Endothelial cell of umbilical vein (primary cell): ENCODE measurements at regions not wholly inside any gene's neighbourhood (a gene's known extent, or its start where the extent isn't known, plus 50 kb on each side); places are given as distances from the start of the nearest gene placed in this dataset.

Source experiments
- BruUV-seq: library from RNA; stranded (reverse); fragments of 400-500 nt; replicated peaks from 2 replicates; lab custom pipeline; 2021; lab: Mats Ljungman, UMichigan
- CTCF ChIA-PET: fragments of 300-600, 350-600 bp; sonication (Branson Sonifier 250); formaldehyde crosslinking; loops from one replicate; lab custom pipeline; 2021; ENCODE audit warnings: antibody characterized with exemption, inconsistent platforms; lab: Charles Lee
- POLR2A ChIA-PET: fragments of 300-600, 350-600 bp; sonication (Branson Sonifier 250); formaldehyde crosslinking; loops from one replicate; lab custom pipeline; 2021; ENCODE audit warnings: antibody characterized with exemption, inconsistent platforms; lab: Charles Lee
- DNase-seq: peaks from one replicate; pipeline ENCODE4 v3.0.0-alpha.2; 2011; ENCODE audit warnings: low read depth, low spot score
- FAIRE-seq: peaks from 2 replicates; lab custom pipeline; 2011; peaks lifted over from hg19 to GRCh38; lab: Jason Lieb, UNC
- H2AFZ ChIP-seq: 2 replicates; pipeline ENCODE4 v1.6.0; 2012; ENCODE audit warnings: low read depth, low read length, control low read depth, inconsistent platforms
- H3K27ac ChIP-seq: 2 replicates; pipeline ENCODE4 v1.5.1; 2011; ENCODE audit warnings: low read depth, mild to moderate bottlenecking, control low read depth, low read length, moderate library complexity; ENCODE audit not compliant: insufficient read depth
- H3K27me3 ChIP-seq, 2 experiments: 2 replicates each; pipeline versions ENCODE4 v1.6.0 to v1.6.1; 2011; ENCODE audit warnings: low read length in 2 of 2, mixed read lengths in 1 of 2; ENCODE audit not compliant: control insufficient read depth in 2 of 2, insufficient read depth in 2 of 2
- H3K36me3 ChIP-seq, 2 experiments: 2 replicates in 1 of 2; 3 replicates in 1 of 2; pipeline ENCODE4 v1.5.1; 2011; ENCODE audit warnings: low read length in 2 of 2, mild to moderate bottlenecking in 1 of 2, moderate library complexity in 1 of 2; ENCODE audit not compliant: control insufficient read depth in 2 of 2, insufficient read depth in 2 of 2; ENCODE audit errors: extremely low read depth in 1 of 2
- H3K4me1 ChIP-seq: 3 replicates; pipeline ENCODE4 v1.5.1; 2011; ENCODE audit warnings: mild to moderate bottlenecking, low read length; ENCODE audit not compliant: control insufficient read depth, insufficient read depth; ENCODE audit errors: extremely low read depth
- H3K4me2 ChIP-seq: 2 replicates; pipeline ENCODE4 v1.6.1; 2011; ENCODE audit warnings: low read length, control low read depth, mixed read lengths; ENCODE audit not compliant: insufficient read depth
- H3K4me3 ChIP-seq, 3 experiments: fragments of 200-600 bp in 1 of 3; sonication (generic), shearing (Covaris generic) in 1 of 3; replicated peaks in 1 of 3; 2 replicates each; pipeline ENCODE4 v1.5.1; 2011 to 2016; ENCODE audit warnings: control low read depth in 3 of 3, low read length in 3 of 3, mild to moderate bottlenecking in 2 of 3, inconsistent platforms in 1 of 3, low read depth in 1 of 3, moderate library complexity in 1 of 3; ENCODE audit not compliant: insufficient read depth in 1 of 3
- H3K79me2 ChIP-seq: 2 replicates; pipeline ENCODE4 v1.6.0; 2012; ENCODE audit warnings: low read length, inconsistent platforms; ENCODE audit not compliant: control insufficient read depth, insufficient read depth
- H3K9ac ChIP-seq: replicated peaks from 2 replicates; pipeline ENCODE3; 2011; ENCODE audit warnings: low read length, control low read depth; ENCODE audit not compliant: insufficient read depth; ENCODE audit errors: extremely low read depth
- H3K9me1 ChIP-seq: replicated peaks from 3 replicates; pipeline ENCODE4 v1.6.0; 2011; ENCODE audit warnings: mild to moderate bottlenecking, low read length; ENCODE audit not compliant: control insufficient read depth, insufficient read depth; ENCODE audit errors: extremely low read depth
- H3K9me3 ChIP-seq: replicated peaks from 2 replicates; pipeline ENCODE4 v1.5.1; 2012; ENCODE audit warnings: low read length, inconsistent platforms; ENCODE audit not compliant: control insufficient read depth, insufficient read depth
- H4K20me1 ChIP-seq: replicated peaks from 2 replicates; pipeline ENCODE3; 2011; ENCODE audit warnings: mild to moderate bottlenecking, low read length; ENCODE audit not compliant: control insufficient read depth, insufficient read depth; ENCODE audit errors: extremely low read depth
- EZH2 ChIP-seq: IDR thresholded peaks from 2 replicates; pipeline ENCODE4 v1.6.1; 2012; ENCODE audit warnings: borderline replicate concordance, low read depth, mild to moderate bottlenecking, moderate library complexity, low read length, inconsistent platforms; ENCODE audit not compliant: severe bottlenecking
- FOS ChIP-seq: IDR thresholded peaks from 2 replicates; pipeline ENCODE4 v1.6.1; 2011; ENCODE audit warnings: mild to moderate bottlenecking, low read length, moderate library complexity, borderline replicate concordance; ENCODE audit not compliant: insufficient read depth
- GATA2 ChIP-seq: IDR thresholded peaks from 2 replicates; pipeline ENCODE4 v1.7.0; 2011; ENCODE audit warnings: low read depth, mild to moderate bottlenecking, moderate library complexity, mixed read lengths, low read length; ENCODE audit not compliant: insufficient read length, insufficient read depth
- JUN ChIP-seq: IDR thresholded peaks from 2 replicates; pipeline ENCODE4 v1.6.1; 2011; ENCODE audit warnings: borderline replicate concordance, low read depth; ENCODE audit not compliant: insufficient read length, insufficient read depth
- MYC ChIP-seq: IDR thresholded peaks from one replicate; pipeline ENCODE4 v1.6.1; 2011; ENCODE audit warnings: mild to moderate bottlenecking, low read depth, low read length
- POLR2A ChIP-seq: IDR thresholded peaks from 2 replicates; pipeline ENCODE4 v1.6.1; 2012; ENCODE audit warnings: low read depth, mild to moderate bottlenecking, control low read depth, low read length
- POLR2AphosphoS5 ChIP-seq: IDR thresholded peaks from 2 replicates; pipeline ENCODE4 v1.6.1; 2012; ENCODE audit warnings: low read depth, mild to moderate bottlenecking, control low read depth, low read length, moderate library complexity; ENCODE audit not compliant: insufficient read depth
- dilution Hi-C: fragments of 300-500 bp; cut with MboI; formaldehyde crosslinking; loops from one replicate; pipeline ENCODE4 v1.15.0; 2019; ENCODE audit warnings: low sequenced_read_pairs; ENCODE audit not compliant: extremely low pct_ligation_motif_present
- intact Hi-C: fragments of 100-400 bp; cut with micrococcal nuclease; formaldehyde crosslinking; loops from one replicate; pipeline ENCODE4 v1.10.0; 2022
- TF ChIP-seq, protein P1 (sequence below): IDR thresholded peaks from 2 replicates; pipeline ENCODE4 v1.6.1; 2011; ENCODE audit not compliant: insufficient read depth, insufficient read length
- TF ChIP-seq, protein P2 (sequence below), 2 donors: IDR thresholded peaks; 1 replicate in 1 of 2; 2 replicates in 1 of 2; pipeline ENCODE4 v1.5.1; 2011; ENCODE audit warnings: low read length in 2 of 2, mild to moderate bottlenecking in 2 of 2, moderate library complexity in 2 of 2, control low read depth in 1 of 2, inconsistent platforms in 1 of 2, low read depth in 1 of 2; ENCODE audit not compliant: insufficient read depth in 1 of 2; ENCODE audit errors: extremely low read depth in 1 of 2

DNA sequence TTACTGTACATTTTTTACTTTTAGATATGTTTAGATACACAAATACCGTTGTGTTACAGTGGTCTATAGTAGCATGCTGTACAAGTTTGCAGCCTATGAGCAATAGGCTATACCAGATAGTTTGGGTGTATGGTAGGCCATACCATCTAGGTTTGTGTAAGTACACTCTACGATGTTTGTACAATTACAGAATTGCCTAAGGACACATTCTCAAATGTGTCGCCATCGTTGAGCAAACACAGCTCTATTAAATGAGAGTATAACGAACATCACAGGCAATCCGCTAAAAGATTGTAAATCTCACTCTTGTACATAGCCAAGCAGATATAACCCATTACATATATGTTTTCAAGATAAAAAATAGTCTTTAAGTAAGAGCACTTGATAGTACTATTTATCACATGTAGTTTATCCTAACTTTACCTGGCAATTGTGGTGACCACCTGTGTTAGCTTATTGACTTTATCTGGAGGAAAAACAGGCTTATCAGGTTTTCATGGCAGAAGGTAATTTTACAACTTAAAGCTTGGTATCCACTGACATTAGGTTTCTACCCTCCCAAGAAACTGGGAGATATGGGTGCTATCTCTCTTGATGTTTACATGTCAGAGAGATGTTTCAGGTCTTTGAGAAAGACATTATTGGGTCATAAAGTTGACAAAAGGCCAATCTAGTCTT is 898.7 kb downstream of the NSUN3 start:
- Histone ChIP-seq H3K4me1 (no peaks in the 10 kb centered on the region), H2AFZ (no peak overlapping the region), H3K4me2 (no peak overlapping the region), H3K4me3 (no peak overlapping the region), H3K9me1 (no peaks in the 10 kb centered on the region), H3K79me2 (no peaks in the 10 kb centered on the region), H3K36me3 (no peaks in the 10 kb centered on the region), H3K9me3 (peaks cover 2% of the 10 kb centered on the region), H3K27me3 (no peaks in the 10 kb centered on the region), H3K27ac (no peak overlapping the region), H3K9ac (no peak overlapping the region), H4K20me1 (no peaks in the 10 kb centered on the region)
- dilution Hi-C loops (no loop called here), intact Hi-C loops (no loop called here)
- ChIA-PET CTCF (no interaction called here), POLR2A (no interaction called here)
- no TSS peak for BruUV-seq
- FAIRE-seq = no peak
- no peak for DNase-seq
- TF ChIP-seq MYC (no peak), EZH2 (no peak), JUN (no peak), POLR2AphosphoS5 (no peak), FOS (no peak), POLR2A (no peak), GATA2 (no peak)
- TF ChIP-seq, protein P1, sequence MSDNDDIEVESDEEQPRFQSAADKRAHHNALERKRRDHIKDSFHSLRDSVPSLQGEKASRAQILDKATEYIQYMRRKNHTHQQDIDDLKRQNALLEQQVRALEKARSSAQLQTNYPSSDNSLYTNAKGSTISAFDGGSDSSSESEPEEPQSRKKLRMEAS = no peak
- TF ChIP-seq, protein P2, sequence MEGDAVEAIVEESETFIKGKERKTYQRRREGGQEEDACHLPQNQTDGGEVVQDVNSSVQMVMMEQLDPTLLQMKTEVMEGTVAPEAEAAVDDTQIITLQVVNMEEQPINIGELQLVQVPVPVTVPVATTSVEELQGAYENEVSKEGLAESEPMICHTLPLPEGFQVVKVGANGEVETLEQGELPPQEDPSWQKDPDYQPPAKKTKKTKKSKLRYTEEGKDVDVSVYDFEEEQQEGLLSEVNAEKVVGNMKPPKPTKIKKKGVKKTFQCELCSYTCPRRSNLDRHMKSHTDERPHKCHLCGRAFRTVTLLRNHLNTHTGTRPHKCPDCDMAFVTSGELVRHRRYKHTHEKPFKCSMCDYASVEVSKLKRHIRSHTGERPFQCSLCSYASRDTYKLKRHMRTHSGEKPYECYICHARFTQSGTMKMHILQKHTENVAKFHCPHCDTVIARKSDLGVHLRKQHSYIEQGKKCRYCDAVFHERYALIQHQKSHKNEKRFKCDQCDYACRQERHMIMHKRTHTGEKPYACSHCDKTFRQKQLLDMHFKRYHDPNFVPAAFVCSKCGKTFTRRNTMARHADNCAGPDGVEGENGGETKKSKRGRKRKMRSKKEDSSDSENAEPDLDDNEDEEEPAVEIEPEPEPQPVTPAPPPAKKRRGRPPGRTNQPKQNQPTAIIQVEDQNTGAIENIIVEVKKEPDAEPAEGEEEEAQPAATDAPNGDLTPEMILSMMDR (IDR thresholded peaks at IDR 0.05; ENCODE audit: extremely low read depth in 1 of 2, insufficient read depth in 1 of 2, low read depth in 1 of 2, low read length in 2 of 2) = no peak
